ENCODE measurements at regions not wholly inside any gene's neighbourhood (a gene's known extent, or its start where the extent isn't known, plus 50 kb on each side); places are given as distances from the start of the nearest gene placed in this dataset.
"Not testable (repeated sequence)": the region's sequence is repeated elsewhere in the genome, so short reads cannot be mapped to it uniquely, and the experiment has no call there.

GRCh38 chr5:17738446-17738845 is 104.2 kb downstream of the TAF11L14 start:
- Mint-ChIP-seq H3K9me3 (no peaks in the 10 kb centered on the region), H3K4me1 (peaks cover 10% of the 10 kb centered on the region), H3K36me3 (ENCODE audit: low read depth) (no peaks in the 10 kb centered on the region), H3K27ac (no peak overlapping the region), H3K27me3 (ENCODE audit: low read depth) (peaks cover 5% of the 10 kb centered on the region), H3K4me3 (no peak overlapping the region)
- TF ChIP-seq CTCF (IDR thresholded peaks at IDR 0.05; ENCODE audit: unreplicated experiment in 3 of 3), result no peak

GRCh38 chr5:17743580-17744435 is 109.5 kb downstream of the TAF11L14 start:
- H3K9me3 Mint-ChIP-seq, result no peaks in the 10 kb centered on the region
- no peaks in the 10 kb centered on the region for H3K27me3 Mint-ChIP-seq (ENCODE audit: low read depth)
- no peaks in the 10 kb centered on the region for H3K36me3 Mint-ChIP-seq (ENCODE audit: low read depth)
- no peak overlapping the region for H3K27ac Mint-ChIP-seq
- no peak for TF ChIP-seq CTCF (IDR thresholded peaks at IDR 0.05; ENCODE audit: unreplicated experiment in 3 of 3)
- H3K4me3 Mint-ChIP-seq, result no peak overlapping the region
- H3K4me1 Mint-ChIP-seq, result no peaks in the 10 kb centered on the region

- Mint-ChIP-seq H3K27me3 (ENCODE audit: low read depth) (no peaks in the 10 kb centered on the region), H3K4me1 (no peaks in the 10 kb centered on the region), H3K36me3 (ENCODE audit: low read depth) (no peaks in the 10 kb centered on the region), H3K9me3 (no peaks in the 10 kb centered on the region), H3K4me3 (no peak overlapping the region), H3K27ac (no peak overlapping the region)
- no peak for TF ChIP-seq CTCF (IDR thresholded peaks at IDR 0.05; ENCODE audit: unreplicated experiment in 3 of 3)
Measured at GRCh38 chr5:17748201-17748600, 113.9 kb downstream of the TAF11L14 start.

- Mint-ChIP-seq H3K36me3 (ENCODE audit: low read depth) (no peaks in the 10 kb centered on the region), H3K9me3 (peaks cover 2% of the 10 kb centered on the region), H3K27ac (no peak overlapping the region), H3K27me3 (ENCODE audit: low read depth) (no peaks in the 10 kb centered on the region), H3K4me1 (no peaks in the 10 kb centered on the region), H3K4me3 (no peak overlapping the region)
- TF ChIP-seq CTCF (IDR thresholded peaks at IDR 0.05; ENCODE audit: unreplicated experiment in 3 of 3), result no peak
Measured at GRCh38 chr5:17748941-17749340, 114.7 kb downstream of the TAF11L14 start.

GRCh38 chr5:17755406-17755805 is 121.1 kb downstream of the TAF11L14 start:
- H3K4me1 Mint-ChIP-seq; H3K36me3 Mint-ChIP-seq (ENCODE audit: low read depth); H3K27me3 Mint-ChIP-seq (ENCODE audit: low read depth); H3K27ac Mint-ChIP-seq; H3K4me3 Mint-ChIP-seq: not testable (repeated sequence)
- H3K9me3 Mint-ChIP-seq, result peaks cover 19% of the 10 kb centered on the region

GRCh38 chr5:17761326-17761725 is 127.1 kb downstream of the TAF11L14 start:
- peaks cover 15% of the 10 kb centered on the region for H3K27me3 Mint-ChIP-seq (ENCODE audit: low read depth)
- no peak for TF ChIP-seq CTCF (IDR thresholded peaks at IDR 0.05; ENCODE audit: unreplicated experiment in 3 of 3)
- no peaks in the 10 kb centered on the region for H3K4me1 Mint-ChIP-seq
- H3K36me3 Mint-ChIP-seq (ENCODE audit: low read depth), result no peaks in the 10 kb centered on the region
- no peak overlapping the region for H3K4me3 Mint-ChIP-seq
- peaks cover 2% of the 10 kb centered on the region for H3K9me3 Mint-ChIP-seq
- no peak overlapping the region for H3K27ac Mint-ChIP-seq
